Body of pancreas (tissue), 4 donors: ENCODE measurements at regions not wholly inside any gene's neighbourhood (a gene's known extent, or its start where the extent isn't known, plus 50 kb on each side); places are given as distances from the start of the nearest gene placed in this dataset.

Source experiments
- POLR2A ChIP-seq, 3 donors: fragments of 450-650 bp; IDR thresholded peaks; one replicate each; pipeline ENCODE4 v1.6.1; 2016; ENCODE audit warnings: antibody characterized with exemption in 3 of 3, mild to moderate bottlenecking in 2 of 3
- TF ChIP-seq, protein P1 (sequence below), 7 experiments: fragments of 450-650 bp in 4 of 7; fragments of 200-600 bp in 3 of 7; sonication (generic) in 3 of 7; IDR thresholded peaks; one replicate each; pipeline ENCODE4 v1.5.1; 2016 to 2019; ENCODE audit warnings: antibody characterized with exemption in 7 of 7

DNA sequence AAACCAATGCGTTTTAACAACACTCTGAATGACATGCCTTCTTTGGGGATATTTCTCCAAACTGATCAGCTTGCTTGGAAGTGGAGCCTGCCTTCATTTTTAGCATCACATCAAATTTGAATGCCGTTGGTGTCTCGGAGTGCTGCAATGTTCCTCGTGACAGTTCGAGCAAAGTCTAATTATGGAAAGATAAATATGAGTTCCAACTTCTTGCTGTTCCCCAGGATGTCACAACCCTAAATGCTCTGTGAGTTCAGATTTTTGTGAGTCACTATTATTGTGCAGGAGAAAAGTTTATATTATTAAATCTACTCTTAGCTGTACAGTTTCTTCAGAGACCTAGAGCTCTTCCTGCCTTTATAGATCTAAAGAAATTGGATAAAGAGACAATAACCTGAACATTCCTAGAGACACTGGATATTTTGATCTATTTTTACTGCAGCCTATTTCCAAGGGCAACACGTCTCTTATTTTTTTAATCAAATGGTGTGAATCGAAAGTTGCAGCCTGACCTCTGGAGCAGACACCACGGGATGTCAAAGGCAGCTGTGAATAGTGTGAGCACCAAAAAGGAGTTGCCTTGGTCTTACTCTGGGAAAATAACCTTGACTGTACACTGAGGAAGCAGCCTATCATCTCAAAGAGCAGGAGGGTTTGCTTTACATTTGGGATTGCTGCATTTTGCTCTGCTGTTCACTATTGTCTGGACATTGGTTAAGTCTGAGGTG is 330.1 kb downstream of the TDRD15 start:
- TF ChIP-seq POLR2A (IDR thresholded peaks at IDR 0.05) = no peak
- TF ChIP-seq, protein P1, sequence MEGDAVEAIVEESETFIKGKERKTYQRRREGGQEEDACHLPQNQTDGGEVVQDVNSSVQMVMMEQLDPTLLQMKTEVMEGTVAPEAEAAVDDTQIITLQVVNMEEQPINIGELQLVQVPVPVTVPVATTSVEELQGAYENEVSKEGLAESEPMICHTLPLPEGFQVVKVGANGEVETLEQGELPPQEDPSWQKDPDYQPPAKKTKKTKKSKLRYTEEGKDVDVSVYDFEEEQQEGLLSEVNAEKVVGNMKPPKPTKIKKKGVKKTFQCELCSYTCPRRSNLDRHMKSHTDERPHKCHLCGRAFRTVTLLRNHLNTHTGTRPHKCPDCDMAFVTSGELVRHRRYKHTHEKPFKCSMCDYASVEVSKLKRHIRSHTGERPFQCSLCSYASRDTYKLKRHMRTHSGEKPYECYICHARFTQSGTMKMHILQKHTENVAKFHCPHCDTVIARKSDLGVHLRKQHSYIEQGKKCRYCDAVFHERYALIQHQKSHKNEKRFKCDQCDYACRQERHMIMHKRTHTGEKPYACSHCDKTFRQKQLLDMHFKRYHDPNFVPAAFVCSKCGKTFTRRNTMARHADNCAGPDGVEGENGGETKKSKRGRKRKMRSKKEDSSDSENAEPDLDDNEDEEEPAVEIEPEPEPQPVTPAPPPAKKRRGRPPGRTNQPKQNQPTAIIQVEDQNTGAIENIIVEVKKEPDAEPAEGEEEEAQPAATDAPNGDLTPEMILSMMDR (IDR thresholded peaks at IDR 0.05) = no peak
